IPS-18a (cell line): ENCODE measurements at regions not wholly inside any gene's neighbourhood (a gene's known extent, or its start where the extent isn't known, plus 50 kb on each side); places are given as distances from the start of the nearest gene placed in this dataset.

ENCODE experiments used
- H3K27ac ChIP-seq: one replicate; pipeline ENCODE4 v1.5.1; 2013; ENCODE audit warnings: low read length
- H3K27me3 ChIP-seq: one replicate; pipeline ENCODE4 v1.6.1; 2013; ENCODE audit warnings: mild to moderate bottlenecking, low read length; ENCODE audit not compliant: control insufficient read depth, insufficient read depth
- H3K36me3 ChIP-seq: one replicate; pipeline ENCODE4 v1.6.1; 2013; ENCODE audit warnings: low read depth, low read length; ENCODE audit not compliant: control insufficient read depth
- H3K4me1 ChIP-seq: one replicate; pipeline ENCODE4 v1.6.1; 2013; ENCODE audit warnings: low read depth, low read length; ENCODE audit not compliant: control insufficient read depth
- H3K4me3 ChIP-seq: one replicate; pipeline ENCODE4 v1.5.1; 2013; ENCODE audit warnings: low read length
- H3K9ac ChIP-seq: one replicate; pipeline ENCODE4 v1.6.1; 2013; ENCODE audit warnings: mild to moderate bottlenecking, low read length, moderate library complexity
- H3K9me3 ChIP-seq: one replicate; pipeline ENCODE4 v1.6.1; 2013; ENCODE audit warnings: low read depth, low read length; ENCODE audit not compliant: control insufficient read depth

DNA sequence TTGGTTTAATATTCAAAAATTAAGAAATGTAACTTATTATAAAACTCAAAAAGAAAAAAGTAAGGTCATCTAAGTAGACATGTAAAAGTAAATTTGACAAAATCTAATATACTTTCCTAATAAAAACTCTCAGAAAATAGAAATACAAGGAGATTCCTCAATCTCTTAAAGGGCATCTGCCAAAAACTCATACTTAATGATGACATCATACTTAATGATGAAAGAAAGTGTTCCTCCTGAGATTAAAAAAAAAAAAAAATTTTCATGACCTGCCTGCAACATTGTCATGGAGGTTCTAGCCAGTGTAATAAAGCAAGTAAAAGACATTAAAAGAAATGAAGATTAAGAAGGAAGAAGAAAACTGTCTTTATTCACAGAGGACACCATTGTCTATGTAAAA, 325.7 kb upstream of the BTBD3 start:
- no peak overlapping the region for H3K4me3 ChIP-seq

DNA sequence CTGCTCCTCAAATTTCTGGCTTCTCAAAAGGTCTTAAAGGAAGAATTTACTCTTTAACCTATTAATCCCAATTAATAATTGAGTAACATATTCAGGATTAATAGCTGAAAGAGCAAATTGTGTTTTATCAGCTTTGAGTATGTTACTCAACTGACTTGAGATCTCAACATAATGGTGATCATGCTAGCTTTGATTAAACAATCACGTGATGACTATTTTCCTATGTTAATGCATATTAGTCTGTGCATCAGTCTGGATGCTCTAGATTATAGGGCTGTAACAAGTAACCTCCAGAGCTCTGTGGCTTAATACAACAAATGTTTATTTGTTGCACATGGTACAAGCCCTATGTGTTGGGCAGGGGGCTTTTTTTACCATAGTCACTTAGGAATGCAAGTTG, 313.4 kb upstream of the BTBD3 start:
- Histone ChIP-seq H3K9ac (no peak overlapping the region), H3K36me3 (no peaks in the 10 kb centered on the region), H3K4me1 (no peaks in the 10 kb centered on the region), H3K27me3 (no peaks in the 10 kb centered on the region), H3K27ac (no peak overlapping the region), H3K9me3 (no peaks in the 10 kb centered on the region), H3K4me3 (no peak overlapping the region)

More for the DNA sequence above, 325.7 kb upstream of the BTBD3 start:
- Histone ChIP-seq H3K27me3 (no peaks in the 10 kb centered on the region), H3K36me3 (no peaks in the 10 kb centered on the region), H3K9me3 (no peaks in the 10 kb centered on the region), H3K9ac (no peak overlapping the region), H3K27ac (no peak overlapping the region), H3K4me1 (no peaks in the 10 kb centered on the region)

DNA sequence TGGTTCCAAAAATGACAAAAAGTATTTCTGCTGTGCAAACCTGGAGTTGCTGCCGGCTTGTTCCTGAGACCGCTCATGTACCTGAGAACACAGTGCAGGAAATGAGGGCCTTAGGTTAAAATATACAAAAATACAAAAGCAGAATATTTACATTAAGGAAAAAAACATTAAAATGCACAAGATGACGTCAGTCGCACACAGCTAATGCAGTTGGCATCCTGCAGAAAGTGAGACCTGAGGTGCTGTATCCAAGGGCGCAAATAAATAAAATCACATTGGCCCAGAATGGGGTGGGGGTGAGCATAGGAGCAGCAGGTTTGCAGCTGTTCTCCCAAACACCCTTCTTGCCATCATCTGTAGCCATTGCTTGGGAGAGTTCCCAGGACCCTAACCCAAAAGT, 310.6 kb upstream of the BTBD3 start:
- Histone ChIP-seq H3K36me3 (no peaks in the 10 kb centered on the region), H3K9ac (no peak overlapping the region), H3K9me3 (no peaks in the 10 kb centered on the region), H3K27ac (no peak overlapping the region), H3K27me3 (no peaks in the 10 kb centered on the region), H3K4me1 (no peaks in the 10 kb centered on the region), H3K4me3 (no peak overlapping the region)

- Histone ChIP-seq H3K9me3 (no peaks in the 10 kb centered on the region), H3K4me1 (no peaks in the 10 kb centered on the region), H3K4me3 (no peak overlapping the region), H3K9ac (no peak overlapping the region), H3K27me3 (no peaks in the 10 kb centered on the region), H3K36me3 (no peaks in the 10 kb centered on the region), H3K27ac (no peak overlapping the region)
Observed at GRCh38 chr20:11608736-11609135, 309.0 kb upstream of the BTBD3 start.

GRCh38 chr20:11624704-11625103, 293.0 kb upstream of the BTBD3 start:
- Histone ChIP-seq H3K36me3 (no peaks in the 10 kb centered on the region), H3K9me3 (no peaks in the 10 kb centered on the region), H3K27ac (no peak overlapping the region), H3K9ac (no peak overlapping the region), H3K4me1 (no peaks in the 10 kb centered on the region), H3K4me3 (no peak overlapping the region), H3K27me3 (no peaks in the 10 kb centered on the region)

- Histone ChIP-seq H3K9ac (no peak overlapping the region), H3K27ac (no peak overlapping the region), H3K9me3 (no peaks in the 10 kb centered on the region), H3K27me3 (no peaks in the 10 kb centered on the region), H3K4me1 (no peaks in the 10 kb centered on the region), H3K36me3 (no peaks in the 10 kb centered on the region), H3K4me3 (no peak overlapping the region)
Observed at GRCh38 chr20:11626551-11626950, 291.1 kb upstream of the BTBD3 start.

DNA sequence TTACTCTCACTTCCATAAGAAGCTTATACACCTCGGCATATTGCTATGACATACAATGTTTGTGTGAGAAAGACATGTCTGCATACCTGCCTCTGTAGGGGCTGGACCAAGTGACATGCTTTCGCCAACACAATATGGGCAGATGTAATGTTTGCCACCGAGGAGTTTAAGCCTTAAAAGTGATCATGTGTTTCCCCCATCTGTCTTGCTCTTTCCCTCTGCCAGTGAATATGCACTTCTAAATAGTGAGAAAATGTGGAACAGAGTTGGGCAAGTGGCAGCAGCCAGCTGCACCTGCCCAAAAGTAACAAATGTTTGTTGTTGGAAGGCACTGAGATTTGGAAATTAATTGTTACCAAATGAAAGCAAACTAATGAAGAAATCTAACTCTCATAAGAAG, 274.8 kb upstream of the BTBD3 start:
- Histone ChIP-seq H3K4me1 (no peaks in the 10 kb centered on the region), H3K27ac (no peak overlapping the region), H3K4me3 (no peak overlapping the region), H3K9me3 (no peaks in the 10 kb centered on the region), H3K9ac (no peak overlapping the region), H3K36me3 (no peaks in the 10 kb centered on the region), H3K27me3 (no peaks in the 10 kb centered on the region)

GRCh38 chr20:11646359-11646758, 271.3 kb upstream of the BTBD3 start:
- Histone ChIP-seq H3K9ac (no peak overlapping the region), H3K27me3 (no peaks in the 10 kb centered on the region), H3K9me3 (no peaks in the 10 kb centered on the region), H3K36me3 (no peaks in the 10 kb centered on the region), H3K27ac (no peak overlapping the region), H3K4me1 (no peaks in the 10 kb centered on the region), H3K4me3 (no peak overlapping the region)

GRCh38 chr20:11650566-11650965, 267.1 kb upstream of the BTBD3 start:
- Histone ChIP-seq H3K27me3 (no peaks in the 10 kb centered on the region), H3K9me3 (no peaks in the 10 kb centered on the region), H3K27ac (no peak overlapping the region), H3K9ac (no peak overlapping the region), H3K4me3 (no peak overlapping the region), H3K36me3 (no peaks in the 10 kb centered on the region), H3K4me1 (peaks cover 16% of the 10 kb centered on the region)

- H3K27me3 ChIP-seq: no peaks in the 10 kb centered on the region
Observed at GRCh38 chr20:11651138-11651537, 266.6 kb upstream of the BTBD3 start.

GRCh38 chr20:11651647-11652046, 266.0 kb upstream of the BTBD3 start:
- H3K27me3 ChIP-seq: no peaks in the 10 kb centered on the region
- H3K36me3 ChIP-seq: no peaks in the 10 kb centered on the region
- peaks cover 16% of the 10 kb centered on the region for H3K4me1 ChIP-seq
- H3K4me3 ChIP-seq: no peak overlapping the region
- no peak overlapping the region for H3K9ac ChIP-seq
- H3K9me3 ChIP-seq: no peaks in the 10 kb centered on the region
- H3K27ac ChIP-seq: no peak overlapping the region

More at GRCh38 chr20:11651138-11651537, 266.6 kb upstream of the BTBD3 start:
- Histone ChIP-seq H3K36me3 (no peaks in the 10 kb centered on the region), H3K4me1 (peaks cover 16% of the 10 kb centered on the region), H3K4me3 (no peak overlapping the region), H3K9ac (no peak overlapping the region), H3K9me3 (no peaks in the 10 kb centered on the region), H3K27ac (no peak overlapping the region)

DNA sequence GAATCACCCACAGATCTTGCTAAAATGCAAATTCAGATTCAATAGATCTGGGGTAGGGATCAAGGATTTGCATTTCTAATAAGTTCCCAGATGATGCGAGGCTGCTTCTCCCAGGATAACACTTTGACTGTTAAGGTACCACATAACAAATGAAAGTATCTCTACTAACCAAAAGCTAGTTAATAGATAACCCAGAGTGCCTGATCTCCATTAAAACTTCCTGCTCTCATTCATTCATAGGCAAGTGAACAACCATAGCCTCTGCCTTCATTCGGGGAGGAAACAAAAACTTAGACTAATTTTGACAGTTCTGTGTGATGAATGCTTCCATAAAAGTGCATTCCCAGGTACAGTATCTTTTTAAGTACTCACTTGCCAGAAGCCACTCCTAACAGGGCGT, 265.6 kb upstream of the BTBD3 start:
- Histone ChIP-seq H3K27ac (no peak overlapping the region), H3K36me3 (no peaks in the 10 kb centered on the region), H3K9ac (no peak overlapping the region), H3K9me3 (no peaks in the 10 kb centered on the region), H3K4me1 (peaks cover 16% of the 10 kb centered on the region), H3K4me3 (no peak overlapping the region), H3K27me3 (no peaks in the 10 kb centered on the region)
